Hepatocyte (in vitro differentiated cells): ENCODE measurements at regions not wholly inside any gene's neighbourhood (a gene's known extent, or its start where the extent isn't known, plus 50 kb on each side); places are given as distances from the start of the nearest gene placed in this dataset.

Experiments
- EZH2 ChIP-seq: fragments of 200-600 bp; sonication (generic); IDR thresholded peaks from 2 replicates; pipeline ENCODE4 v1.6.1; 2016; ENCODE audit warnings: antibody characterized with exemption, mild to moderate bottlenecking, borderline replicate concordance
- EZH2phosphoT487 ChIP-seq: fragments of 200-600 bp; sonication (generic); IDR thresholded peaks from one replicate; pipeline ENCODE4 v1.6.1; 2018; ENCODE audit warnings: antibody characterized with exemption, mild to moderate bottlenecking, low read depth, moderate library complexity; ENCODE audit not compliant: unreplicated experiment, severe bottlenecking
- TF ChIP-seq, protein P1 (sequence below): fragments of 200-600 bp; sonication (generic); IDR thresholded peaks from 2 replicates; pipeline ENCODE4 v1.5.1; 2016; ENCODE audit warnings: antibody characterized with exemption, mild to moderate bottlenecking; ENCODE audit not compliant: poor library complexity

DNA sequence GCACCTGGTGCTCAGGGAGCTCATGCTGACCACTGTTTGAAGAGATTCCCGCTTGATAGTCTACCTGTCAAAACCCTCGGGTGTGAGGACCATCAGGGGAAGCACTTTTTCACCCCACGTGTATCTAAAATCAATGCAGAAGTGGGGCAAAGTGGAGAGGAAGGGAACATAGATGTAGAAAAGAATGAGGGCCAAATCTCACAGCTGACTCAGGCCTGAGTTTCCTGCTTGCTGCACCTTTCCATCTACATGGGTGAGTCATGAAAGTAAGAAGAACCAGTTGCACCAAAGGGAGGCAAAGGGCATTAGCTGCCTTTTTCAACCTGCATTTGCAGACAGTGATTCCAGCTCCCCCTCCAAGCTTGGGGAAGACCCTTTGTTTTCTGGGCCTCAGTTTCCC lies 100.2 kb upstream of the MYCN start:
- TF ChIP-seq, protein P1, sequence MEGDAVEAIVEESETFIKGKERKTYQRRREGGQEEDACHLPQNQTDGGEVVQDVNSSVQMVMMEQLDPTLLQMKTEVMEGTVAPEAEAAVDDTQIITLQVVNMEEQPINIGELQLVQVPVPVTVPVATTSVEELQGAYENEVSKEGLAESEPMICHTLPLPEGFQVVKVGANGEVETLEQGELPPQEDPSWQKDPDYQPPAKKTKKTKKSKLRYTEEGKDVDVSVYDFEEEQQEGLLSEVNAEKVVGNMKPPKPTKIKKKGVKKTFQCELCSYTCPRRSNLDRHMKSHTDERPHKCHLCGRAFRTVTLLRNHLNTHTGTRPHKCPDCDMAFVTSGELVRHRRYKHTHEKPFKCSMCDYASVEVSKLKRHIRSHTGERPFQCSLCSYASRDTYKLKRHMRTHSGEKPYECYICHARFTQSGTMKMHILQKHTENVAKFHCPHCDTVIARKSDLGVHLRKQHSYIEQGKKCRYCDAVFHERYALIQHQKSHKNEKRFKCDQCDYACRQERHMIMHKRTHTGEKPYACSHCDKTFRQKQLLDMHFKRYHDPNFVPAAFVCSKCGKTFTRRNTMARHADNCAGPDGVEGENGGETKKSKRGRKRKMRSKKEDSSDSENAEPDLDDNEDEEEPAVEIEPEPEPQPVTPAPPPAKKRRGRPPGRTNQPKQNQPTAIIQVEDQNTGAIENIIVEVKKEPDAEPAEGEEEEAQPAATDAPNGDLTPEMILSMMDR, result no peak
- TF ChIP-seq EZH2 (no peak), EZH2phosphoT487 (no peak)
